ENCODE measurements at regions not wholly inside any gene's neighbourhood (a gene's known extent, or its start where the extent isn't known, plus 50 kb on each side); places are given as distances from the start of the nearest gene placed in this dataset.

DNA sequence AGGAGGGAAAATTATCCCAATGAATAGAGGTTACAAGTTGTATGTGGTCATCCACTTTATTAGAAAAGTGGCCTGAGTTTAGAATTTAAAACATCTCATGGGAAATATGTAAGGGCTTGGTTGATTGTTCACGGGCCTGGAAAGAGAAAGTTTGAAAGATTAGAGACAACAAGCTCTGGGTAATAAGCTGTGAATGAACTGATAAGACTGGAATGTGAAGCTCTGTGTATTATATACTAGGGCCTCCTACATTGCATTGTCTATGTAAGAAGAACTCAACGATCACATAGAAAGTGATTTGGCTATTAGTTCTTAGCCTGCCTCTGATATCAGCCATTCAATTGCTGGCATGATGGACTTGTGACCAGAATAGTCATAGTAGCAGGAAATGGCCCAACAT is 199.2 kb upstream of the MAGI2 start (continued):
- no peak for TF ChIP-seq SIX5 (IDR thresholded peaks at IDR 0.05; ENCODE audit: low read depth, low read length, severe bottlenecking)

DNA sequence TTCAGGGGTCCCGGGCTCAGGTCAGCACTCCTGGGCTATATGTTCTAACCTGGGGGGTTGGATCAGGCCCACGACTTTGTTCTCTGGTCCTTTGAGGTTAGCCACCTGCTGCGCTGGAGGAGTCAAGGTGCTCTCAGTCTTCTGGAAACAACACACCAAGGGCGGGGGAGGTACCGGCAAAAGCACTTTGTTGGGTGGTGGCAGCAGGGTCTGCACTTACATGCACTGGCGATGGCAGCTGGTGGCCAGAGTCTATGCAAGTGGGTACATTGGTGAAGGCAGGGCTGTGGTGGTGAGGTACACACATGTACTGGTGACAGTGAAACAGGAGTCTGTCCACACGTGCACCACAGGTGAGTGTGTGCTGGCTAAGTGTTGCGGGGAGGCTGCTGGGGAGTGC is 194.2 kb upstream of the MAGI2 start:
- Histone ChIP-seq H3K9ac (ENCODE audit: control insufficient read depth, insufficient read depth, low read length) (no peak overlapping the region), H3K4me1 (ENCODE audit: control insufficient read depth, insufficient read depth, low read length) (no peaks in the 10 kb centered on the region), H3K4me2 (ENCODE audit: control insufficient read depth, insufficient read depth) (no peak overlapping the region), H3K36me3 (ENCODE audit: control insufficient read depth in 2 of 2, insufficient read depth in 2 of 2, low read length in 1 of 2) (no peaks in the 10 kb centered on the region), H3K27ac (ENCODE audit: control insufficient read depth, insufficient read depth) (no peak overlapping the region), H3K79me2 (ENCODE audit: control insufficient read depth, insufficient read depth, low read length) (no peaks in the 10 kb centered on the region), H3K9me3 (replicated peaks; ENCODE audit: control insufficient read depth, insufficient read depth, low read length) (no peaks in the 10 kb centered on the region), H3K4me3 (no peak overlapping the region), H2AFZ (ENCODE audit: control insufficient read depth, low read depth, low read length) (no peak overlapping the region), H4K20me1 (ENCODE audit: control insufficient read depth, insufficient read depth) (no peaks in the 10 kb centered on the region), H3K27me3 (replicated peaks in 1 of 2; ENCODE audit: control insufficient read depth in 2 of 2, insufficient read depth in 2 of 2, low read length in 1 of 2) (no peaks in the 10 kb centered on the region)
- no TSS peak for BruUV-seq (replicated peaks)
- FAIRE-seq: no peak
- ATAC-seq: no peak
- RAD21 ChIA-PET (ENCODE audit: unreplicated experiment): no interaction called here
- SMC1A ChIA-PET (ENCODE audit: uncharacterized antibody, unreplicated experiment): no interaction called here
- CTCF ChIA-PET: no interaction called here
- intact Hi-C loops (cut with micrococcal nuclease; ENCODE audit: unreplicated experiment) (no loop called here), in situ Hi-C loops (cut with MboI) (no loop called here)
- WGBS (ENCODE audit: insufficient coverage, insufficient replicate concordance, low lambda C conversion rate, missing lambda C conversion rate): 52% methylated on average over 8 of the region's 8 CpGs
- POLR2A ChIA-PET: no interaction called here
- no peak for TF ChIP-seq HDAC2 (IDR thresholded peaks at IDR 0.05)
- TF ChIP-seq, protein P1, sequence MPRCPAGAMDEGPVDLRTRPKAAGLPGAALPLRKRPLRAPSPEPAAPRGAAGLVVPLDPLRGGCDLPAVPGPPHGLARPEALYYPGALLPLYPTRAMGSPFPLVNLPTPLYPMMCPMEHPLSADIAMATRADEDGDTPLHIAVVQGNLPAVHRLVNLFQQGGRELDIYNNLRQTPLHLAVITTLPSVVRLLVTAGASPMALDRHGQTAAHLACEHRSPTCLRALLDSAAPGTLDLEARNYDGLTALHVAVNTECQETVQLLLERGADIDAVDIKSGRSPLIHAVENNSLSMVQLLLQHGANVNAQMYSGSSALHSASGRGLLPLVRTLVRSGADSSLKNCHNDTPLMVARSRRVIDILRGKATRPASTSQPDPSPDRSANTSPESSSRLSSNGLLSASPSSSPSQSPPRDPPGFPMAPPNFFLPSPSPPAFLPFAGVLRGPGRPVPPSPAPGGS (IDR thresholded peaks at IDR 0.05; ENCODE audit: borderline replicate concordance, insufficient read depth, low read depth, low read length, poor library complexity, severe bottlenecking): no peak
- TF ChIP-seq FOXK2 (IDR thresholded peaks at IDR 0.05): no peak
- TF ChIP-seq ATF7 (IDR thresholded peaks at IDR 0.05; ENCODE audit: low read depth): no peak
- no peak for TF ChIP-seq ZSCAN29 (IDR thresholded peaks at IDR 0.05)
- no peak for DNase-seq (ENCODE audit: low read depth, low spot score)

DNA sequence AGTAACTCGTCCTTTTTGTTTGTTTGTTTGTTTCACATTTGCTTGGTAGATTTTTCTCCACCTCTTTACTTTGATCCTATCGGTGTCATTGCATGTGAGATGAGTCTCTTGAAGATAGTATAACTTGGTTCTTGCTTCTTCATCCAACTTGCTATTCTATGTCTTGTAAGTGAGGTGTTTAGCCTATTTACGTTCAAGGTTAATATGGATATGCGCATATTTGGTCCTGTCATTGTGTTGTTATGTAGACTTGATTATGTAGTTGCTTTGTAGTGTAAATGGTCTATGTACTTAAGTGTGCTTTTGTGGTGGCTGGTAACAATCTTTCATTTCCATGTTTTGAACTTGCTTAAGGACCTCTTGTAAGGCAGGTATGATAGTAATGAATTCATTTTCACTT is 192.8 kb upstream of the MAGI2 start:
- 48% methylated on average over 4 of the region's 4 CpGs for WGBS (ENCODE audit: insufficient coverage, insufficient replicate concordance, low lambda C conversion rate, missing lambda C conversion rate)
- ChIA-PET POLR2A (no interaction called here), CTCF (no interaction called here), RAD21 (ENCODE audit: unreplicated experiment) (no interaction called here), SMC1A (ENCODE audit: uncharacterized antibody, unreplicated experiment) (no interaction called here)
- no peaks in the 10 kb centered on the region for H3K9me3 ChIP-seq (replicated peaks; ENCODE audit: control insufficient read depth, insufficient read depth, low read length)
- H2AFZ ChIP-seq (ENCODE audit: control insufficient read depth, low read depth, low read length): no peak overlapping the region
- FAIRE-seq: no peak
- no peak for DNase-seq (ENCODE audit: low read depth, low spot score)
- no peaks in the 10 kb centered on the region for H3K36me3 ChIP-seq (ENCODE audit: control insufficient read depth in 2 of 2, insufficient read depth in 2 of 2, low read length in 1 of 2)
- no TSS peak for BruUV-seq (replicated peaks)
- H3K4me1 ChIP-seq (ENCODE audit: control insufficient read depth, insufficient read depth, low read length): no peaks in the 10 kb centered on the region
- no peak overlapping the region for H3K4me2 ChIP-seq (ENCODE audit: control insufficient read depth, insufficient read depth)
- H3K27ac ChIP-seq (ENCODE audit: control insufficient read depth, insufficient read depth): no peak overlapping the region
- no peaks in the 10 kb centered on the region for H3K27me3 ChIP-seq (replicated peaks in 1 of 2; ENCODE audit: control insufficient read depth in 2 of 2, insufficient read depth in 2 of 2, low read length in 1 of 2)
- no peak overlapping the region for H3K9ac ChIP-seq (ENCODE audit: control insufficient read depth, insufficient read depth, low read length)
- H3K79me2 ChIP-seq (ENCODE audit: control insufficient read depth, insufficient read depth, low read length): no peaks in the 10 kb centered on the region
- in situ Hi-C loops (cut with MboI) (no loop called here), intact Hi-C loops (cut with micrococcal nuclease; ENCODE audit: unreplicated experiment) (no loop called here)
- ATAC-seq: no peak
- no peak overlapping the region for H3K4me3 ChIP-seq
- H4K20me1 ChIP-seq (ENCODE audit: control insufficient read depth, insufficient read depth): no peaks in the 10 kb centered on the region
- TF ChIP-seq, protein P2, sequence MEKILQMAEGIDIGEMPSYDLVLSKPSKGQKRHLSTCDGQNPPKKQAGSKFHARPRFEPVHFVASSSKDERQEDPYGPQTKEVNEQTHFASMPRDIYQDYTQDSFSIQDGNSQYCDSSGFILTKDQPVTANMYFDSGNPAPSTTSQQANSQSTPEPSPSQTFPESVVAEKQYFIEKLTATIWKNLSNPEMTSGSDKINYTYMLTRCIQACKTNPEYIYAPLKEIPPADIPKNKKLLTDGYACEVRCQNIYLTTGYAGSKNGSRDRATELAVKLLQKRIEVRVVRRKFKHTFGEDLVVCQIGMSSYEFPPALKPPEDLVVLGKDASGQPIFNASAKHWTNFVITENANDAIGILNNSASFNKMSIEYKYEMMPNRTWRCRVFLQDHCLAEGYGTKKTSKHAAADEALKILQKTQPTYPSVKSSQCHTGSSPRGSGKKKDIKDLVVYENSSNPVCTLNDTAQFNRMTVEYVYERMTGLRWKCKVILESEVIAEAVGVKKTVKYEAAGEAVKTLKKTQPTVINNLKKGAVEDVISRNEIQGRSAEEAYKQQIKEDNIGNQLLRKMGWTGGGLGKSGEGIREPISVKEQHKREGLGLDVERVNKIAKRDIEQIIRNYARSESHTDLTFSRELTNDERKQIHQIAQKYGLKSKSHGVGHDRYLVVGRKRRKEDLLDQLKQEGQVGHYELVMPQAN (conservative IDR thresholded peaks at IDR 0.05): no peak
- TF ChIP-seq RAD21 (IDR thresholded peaks at IDR 0.05; ENCODE audit: insufficient read depth, low read depth, low read length) (no peak), CHD2 (IDR thresholded peaks at IDR 0.05; ENCODE audit: borderline replicate concordance, low read depth, low read length) (no peak), TARDBP (IDR thresholded peaks at IDR 0.05; ENCODE audit: borderline replicate concordance) (no peak), DPF2 (IDR thresholded peaks at IDR 0.05) (no peak), HDAC2 (IDR thresholded peaks at IDR 0.05) (no peak), TBL1XR1 (IDR thresholded peaks at IDR 0.05; ENCODE audit: low read depth, low read length) (no peak)
- TF ChIP-seq, protein P1 (IDR thresholded peaks at IDR 0.05; ENCODE audit: borderline replicate concordance, insufficient read depth, low read depth, low read length, poor library complexity, severe bottlenecking): no peak
